GM23338 (cell line): ENCODE measurements at regions not wholly inside any gene's neighbourhood (a gene's known extent, or its start where the extent isn't known, plus 50 kb on each side); places are given as distances from the start of the nearest gene placed in this dataset.

Experiments
- ATAC-seq: fragments of 200-7000 bp; cut with Tn5 transposase; 3 replicates; pipeline ENCODE4 v1.9.1; 2020
- DNase-seq: peaks from one replicate; pipeline ENCODE4 v3.0.0-alpha.2; 2015; ENCODE audit warnings: low spot score
- H2AFZ ChIP-seq: fragments of 200-600 bp; sonication (generic); 2 replicates; pipeline ENCODE4 v1.8.0; 2016; ENCODE audit warnings: antibody characterized with exemption, mild to moderate bottlenecking, moderate library complexity
- H3F3A ChIP-seq: fragments of 200-600 bp; sonication (generic); replicated peaks from 2 replicates; pipeline ENCODE4 v1.8.0; 2017; ENCODE audit warnings: antibody characterized with exemption, mixed run types, low read depth
- H3K27ac ChIP-seq: fragments of 200-600 bp; sonication (generic); 2 replicates; pipeline ENCODE4 v1.6.1; 2016; ENCODE audit warnings: low read depth
- H3K27me3 ChIP-seq: fragments of 200-600 bp; sonication (generic); 2 replicates; pipeline ENCODE4 v1.8.0; 2016; ENCODE audit warnings: mild to moderate bottlenecking, mixed run types, moderate library complexity; ENCODE audit not compliant: insufficient read depth
- H3K36me3 ChIP-seq: fragments of 200-600 bp; sonication (generic); 2 replicates; pipeline ENCODE4 v1.8.0; 2016; ENCODE audit warnings: mild to moderate bottlenecking; ENCODE audit not compliant: insufficient read depth
- H3K4me1 ChIP-seq: fragments of 200-600 bp; sonication (generic); 2 replicates; pipeline ENCODE4 v1.8.0; 2016; ENCODE audit warnings: mild to moderate bottlenecking, moderate library complexity; ENCODE audit not compliant: insufficient read depth
- H3K4me2 ChIP-seq: fragments of 200-600 bp; sonication (generic); 2 replicates; pipeline ENCODE4 v1.7.1; 2017; ENCODE audit warnings: mixed run types
- H3K4me3 ChIP-seq: fragments of 200-600 bp; sonication (generic); 2 replicates; pipeline ENCODE4 v1.6.1; 2016; ENCODE audit warnings: mixed run types
- H3K79me2 ChIP-seq: fragments of 200-600 bp; sonication (generic); replicated peaks from 2 replicates; pipeline ENCODE4 v1.8.0; 2017; ENCODE audit warnings: mild to moderate bottlenecking; ENCODE audit not compliant: insufficient read depth
- H3K9me2 ChIP-seq: fragments of 200-600 bp; sonication (generic); 2 replicates; pipeline ENCODE4 v1.8.0; 2017; ENCODE audit not compliant: insufficient read depth
- H4K20me1 ChIP-seq: fragments of 200-600 bp; sonication (generic); replicated peaks from 2 replicates; pipeline ENCODE4 v1.8.0; 2017; ENCODE audit warnings: mild to moderate bottlenecking; ENCODE audit not compliant: insufficient read depth
- H3K27ac Mint-ChIP-seq: 2 replicates; pipeline ENCODE4 v1.8.0; 2020; ENCODE audit warnings: inconsistent platforms, mild to moderate bottlenecking, moderate library complexity, mixed read lengths
- H3K27me3 Mint-ChIP-seq: 3 replicates; pipeline ENCODE4 v1.8.0; 2022; ENCODE audit warnings: low read depth, mild to moderate bottlenecking, moderate library complexity, mixed read lengths, inconsistent platforms; ENCODE audit not compliant: insufficient read depth, poor library complexity
- H3K36me3 Mint-ChIP-seq: 3 replicates; pipeline ENCODE4 v1.8.0; 2021; ENCODE audit warnings: low read depth, mild to moderate bottlenecking, inconsistent platforms, moderate library complexity, mixed read lengths
- H3K4me1 Mint-ChIP-seq: 3 replicates; pipeline ENCODE4 v1.8.0; 2020; ENCODE audit warnings: mild to moderate bottlenecking, inconsistent platforms, mixed read lengths
- H3K4me3 Mint-ChIP-seq: 3 replicates; pipeline ENCODE4 v1.8.0; 2021; ENCODE audit warnings: moderate library complexity, mild to moderate bottlenecking, inconsistent platforms, mixed read lengths
- H3K9me3 Mint-ChIP-seq: 3 replicates; pipeline ENCODE4 v1.8.0; 2020; ENCODE audit warnings: moderate library complexity, mild to moderate bottlenecking, inconsistent platforms, mixed read lengths
- EZH2 ChIP-seq: fragments of 200-600 bp; sonication (generic); IDR thresholded peaks from one replicate; pipeline ENCODE4 v1.8.0; 2017; ENCODE audit warnings: antibody characterized with exemption, mild to moderate bottlenecking, low read depth; ENCODE audit not compliant: unreplicated experiment
- EZH2phosphoT487 ChIP-seq: fragments of 200-600 bp; sonication (generic); IDR thresholded peaks from one replicate; pipeline ENCODE4 v1.8.1; 2018; ENCODE audit warnings: antibody characterized with exemption; ENCODE audit not compliant: unreplicated experiment
- JUNB ChIP-seq: IDR thresholded peaks from one replicate; pipeline ENCODE4 v1.6.1; 2016; ENCODE audit warnings: antibody characterized with exemption; ENCODE audit not compliant: unreplicated experiment
- NANOG ChIP-seq: IDR thresholded peaks from 2 replicates; pipeline ENCODE4 v1.6.1; 2016; ENCODE audit warnings: antibody characterized with exemption, borderline replicate concordance
- POLR2AphosphoS5 ChIP-seq: IDR thresholded peaks from 2 replicates; pipeline ENCODE4 v1.6.1; 2016; ENCODE audit warnings: antibody characterized with exemption, low read depth
- STAT1 ChIP-seq: IDR thresholded peaks from one replicate; pipeline ENCODE4 v1.6.1; 2016; ENCODE audit warnings: antibody characterized with exemption; ENCODE audit not compliant: unreplicated experiment
- ZNF331 ChIP-seq: fragments of 250-450 bp; sonication (Bioruptor Pico); IDR thresholded peaks from 2 replicates; pipeline ENCODE4 v1.5.0; 2020; ENCODE audit warnings: low read depth, mild to moderate bottlenecking, moderate library complexity
- TF ChIP-seq, protein P1 (sequence below): fragments of 250-450 bp; sonication (Bioruptor Pico); IDR thresholded peaks from 2 replicates; pipeline ENCODE4 v1.5.0; 2020; ENCODE audit warnings: mild to moderate bottlenecking, moderate library complexity
- TF ChIP-seq, protein P2 (sequence below): IDR thresholded peaks from one replicate; pipeline ENCODE4 v1.6.1; 2018; ENCODE audit warnings: antibody characterized with exemption; ENCODE audit not compliant: unreplicated experiment

DNA sequence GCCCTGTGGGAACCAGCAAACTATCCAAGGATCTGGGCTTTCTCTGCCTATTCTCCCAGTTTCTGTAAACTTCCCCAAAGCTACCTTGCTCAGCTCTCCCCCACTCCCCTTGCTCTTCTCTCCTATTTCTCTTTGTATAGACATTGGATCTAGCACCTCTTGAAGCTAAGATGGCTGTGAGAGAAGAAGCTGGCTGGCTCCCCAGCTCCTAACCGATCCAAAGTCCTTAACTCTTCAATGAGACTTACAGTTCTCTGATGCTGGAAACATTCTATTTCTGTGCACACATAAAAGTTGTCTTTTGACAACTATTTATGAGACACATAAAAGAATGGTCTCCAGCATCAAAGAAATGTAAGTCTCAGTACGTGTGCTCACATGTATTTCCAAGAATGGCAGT lies 70.6 kb upstream of the C3orf80 start:
- TF ChIP-seq NANOG, result no peak
- TF ChIP-seq EZH2phosphoT487, result no peak
- TF ChIP-seq, protein P1, sequence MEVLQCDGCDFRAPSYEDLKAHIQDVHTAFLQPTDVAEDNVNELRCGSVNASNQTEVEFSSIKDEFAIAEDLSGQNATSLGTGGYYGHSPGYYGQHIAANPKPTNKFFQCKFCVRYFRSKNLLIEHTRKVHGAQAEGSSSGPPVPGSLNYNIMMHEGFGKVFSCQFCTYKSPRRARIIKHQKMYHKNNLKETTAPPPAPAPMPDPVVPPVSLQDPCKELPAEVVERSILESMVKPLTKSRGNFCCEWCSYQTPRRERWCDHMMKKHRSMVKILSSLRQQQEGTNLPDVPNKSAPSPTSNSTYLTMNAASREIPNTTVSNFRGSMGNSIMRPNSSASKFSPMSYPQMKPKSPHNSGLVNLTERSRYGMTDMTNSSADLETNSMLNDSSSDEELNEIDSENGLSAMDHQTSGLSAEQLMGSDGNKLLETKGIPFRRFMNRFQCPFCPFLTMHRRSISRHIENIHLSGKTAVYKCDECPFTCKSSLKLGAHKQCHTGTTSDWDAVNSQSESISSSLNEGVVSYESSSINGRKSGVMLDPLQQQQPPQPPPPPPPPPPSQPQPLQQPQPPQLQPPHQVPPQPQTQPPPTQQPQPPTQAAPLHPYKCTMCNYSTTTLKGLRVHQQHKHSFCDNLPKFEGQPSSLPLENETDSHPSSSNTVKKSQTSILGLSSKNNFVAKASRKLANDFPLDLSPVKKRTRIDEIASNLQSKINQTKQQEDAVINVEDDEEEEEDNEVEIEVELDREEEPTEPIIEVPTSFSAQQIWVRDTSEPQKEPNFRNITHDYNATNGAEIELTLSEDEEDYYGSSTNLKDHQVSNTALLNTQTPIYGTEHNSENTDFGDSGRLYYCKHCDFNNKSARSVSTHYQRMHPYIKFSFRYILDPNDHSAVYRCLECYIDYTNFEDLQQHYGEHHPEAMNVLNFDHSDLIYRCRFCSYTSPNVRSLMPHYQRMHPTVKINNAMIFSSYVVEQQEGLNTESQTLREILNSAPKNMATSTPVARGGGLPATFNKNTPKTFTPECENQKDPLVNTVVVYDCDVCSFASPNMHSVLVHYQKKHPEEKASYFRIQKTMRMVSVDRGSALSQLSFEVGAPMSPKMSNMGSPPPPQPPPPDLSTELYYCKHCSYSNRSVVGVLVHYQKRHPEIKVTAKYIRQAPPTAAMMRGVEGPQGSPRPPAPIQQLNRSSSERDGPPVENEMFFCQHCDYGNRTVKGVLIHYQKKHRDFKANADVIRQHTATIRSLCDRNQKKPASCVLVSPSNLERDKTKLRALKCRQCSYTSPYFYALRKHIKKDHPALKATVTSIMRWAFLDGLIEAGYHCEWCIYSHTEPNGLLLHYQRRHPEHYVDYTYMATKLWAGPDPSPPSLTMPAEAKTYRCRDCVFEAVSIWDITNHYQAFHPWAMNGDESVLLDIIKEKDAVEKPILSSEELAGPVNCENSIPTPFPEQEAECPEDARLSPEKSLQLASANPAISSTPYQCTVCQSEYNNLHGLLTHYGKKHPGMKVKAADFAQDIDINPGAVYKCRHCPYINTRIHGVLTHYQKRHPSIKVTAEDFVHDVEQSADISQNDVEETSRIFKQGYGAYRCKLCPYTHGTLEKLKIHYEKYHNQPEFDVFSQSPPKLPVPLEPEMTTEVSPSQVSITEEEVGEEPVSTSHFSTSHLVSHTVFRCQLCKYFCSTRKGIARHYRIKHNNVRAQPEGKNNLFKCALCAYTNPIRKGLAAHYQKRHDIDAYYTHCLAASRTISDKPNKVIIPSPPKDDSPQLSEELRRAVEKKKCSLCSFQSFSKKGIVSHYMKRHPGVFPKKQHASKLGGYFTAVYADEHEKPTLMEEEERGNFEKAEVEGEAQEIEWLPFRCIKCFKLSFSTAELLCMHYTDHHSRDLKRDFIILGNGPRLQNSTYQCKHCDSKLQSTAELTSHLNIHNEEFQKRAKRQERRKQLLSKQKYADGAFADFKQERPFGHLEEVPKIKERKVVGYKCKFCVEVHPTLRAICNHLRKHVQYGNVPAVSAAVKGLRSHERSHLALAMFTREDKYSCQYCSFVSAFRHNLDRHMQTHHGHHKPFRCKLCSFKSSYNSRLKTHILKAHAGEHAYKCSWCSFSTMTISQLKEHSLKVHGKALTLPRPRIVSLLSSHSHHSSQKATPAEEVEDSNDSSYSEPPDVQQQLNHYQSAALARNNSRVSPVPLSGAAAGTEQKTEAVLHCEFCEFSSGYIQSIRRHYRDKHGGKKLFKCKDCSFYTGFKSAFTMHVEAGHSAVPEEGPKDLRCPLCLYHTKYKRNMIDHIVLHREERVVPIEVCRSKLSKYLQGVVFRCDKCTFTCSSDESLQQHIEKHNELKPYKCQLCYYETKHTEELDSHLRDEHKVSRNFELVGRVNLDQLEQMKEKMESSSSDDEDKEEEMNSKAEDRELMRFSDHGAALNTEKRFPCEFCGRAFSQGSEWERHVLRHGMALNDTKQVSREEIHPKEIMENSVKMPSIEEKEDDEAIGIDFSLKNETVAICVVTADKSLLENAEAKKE, result no peak
- no peak for TF ChIP-seq ZNF331 (CRISPR knock-in tag)
- no peak for TF ChIP-seq JUNB
- no peak for TF ChIP-seq STAT1
- no peak for TF ChIP-seq EZH2
- TF ChIP-seq, protein P2, sequence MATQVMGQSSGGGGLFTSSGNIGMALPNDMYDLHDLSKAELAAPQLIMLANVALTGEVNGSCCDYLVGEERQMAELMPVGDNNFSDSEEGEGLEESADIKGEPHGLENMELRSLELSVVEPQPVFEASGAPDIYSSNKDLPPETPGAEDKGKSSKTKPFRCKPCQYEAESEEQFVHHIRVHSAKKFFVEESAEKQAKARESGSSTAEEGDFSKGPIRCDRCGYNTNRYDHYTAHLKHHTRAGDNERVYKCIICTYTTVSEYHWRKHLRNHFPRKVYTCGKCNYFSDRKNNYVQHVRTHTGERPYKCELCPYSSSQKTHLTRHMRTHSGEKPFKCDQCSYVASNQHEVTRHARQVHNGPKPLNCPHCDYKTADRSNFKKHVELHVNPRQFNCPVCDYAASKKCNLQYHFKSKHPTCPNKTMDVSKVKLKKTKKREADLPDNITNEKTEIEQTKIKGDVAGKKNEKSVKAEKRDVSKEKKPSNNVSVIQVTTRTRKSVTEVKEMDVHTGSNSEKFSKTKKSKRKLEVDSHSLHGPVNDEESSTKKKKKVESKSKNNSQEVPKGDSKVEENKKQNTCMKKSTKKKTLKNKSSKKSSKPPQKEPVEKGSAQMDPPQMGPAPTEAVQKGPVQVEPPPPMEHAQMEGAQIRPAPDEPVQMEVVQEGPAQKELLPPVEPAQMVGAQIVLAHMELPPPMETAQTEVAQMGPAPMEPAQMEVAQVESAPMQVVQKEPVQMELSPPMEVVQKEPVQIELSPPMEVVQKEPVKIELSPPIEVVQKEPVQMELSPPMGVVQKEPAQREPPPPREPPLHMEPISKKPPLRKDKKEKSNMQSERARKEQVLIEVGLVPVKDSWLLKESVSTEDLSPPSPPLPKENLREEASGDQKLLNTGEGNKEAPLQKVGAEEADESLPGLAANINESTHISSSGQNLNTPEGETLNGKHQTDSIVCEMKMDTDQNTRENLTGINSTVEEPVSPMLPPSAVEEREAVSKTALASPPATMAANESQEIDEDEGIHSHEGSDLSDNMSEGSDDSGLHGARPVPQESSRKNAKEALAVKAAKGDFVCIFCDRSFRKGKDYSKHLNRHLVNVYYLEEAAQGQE, result no peak
- no peak for TF ChIP-seq POLR2AphosphoS5
- Mint-ChIP-seq H3K4me3 (no peak overlapping the region), H3K36me3 (no peaks in the 10 kb centered on the region), H3K27ac (no peak overlapping the region), H3K27me3 (peaks cover 2% of the 10 kb centered on the region), H3K4me1 (no peaks in the 10 kb centered on the region), H3K9me3 (no peaks in the 10 kb centered on the region)
- H2AFZ ChIP-seq, result no peak overlapping the region
- H3K27ac ChIP-seq, result no peak overlapping the region
- H4K20me1 ChIP-seq, result no peaks in the 10 kb centered on the region
- H3K9me2 ChIP-seq, result no peaks in the 10 kb centered on the region
- ATAC-seq, result no peak
- no peaks in the 10 kb centered on the region for H3K27me3 ChIP-seq
- H3F3A ChIP-seq, result no peaks in the 10 kb centered on the region
- H3K79me2 ChIP-seq, result no peaks in the 10 kb centered on the region
- no peaks in the 10 kb centered on the region for H3K36me3 ChIP-seq
- 0 out of 2 replicates have a peak, but pooled peaks cover 5% of the 10 kb centered on the region for H3K4me1 ChIP-seq
- H3K4me3 ChIP-seq, result no peak overlapping the region
- no peak for DNase-seq
- no peak overlapping the region for H3K4me2 ChIP-seq
